HEK293 (cell line): ENCODE measurements at regions not wholly inside any gene's neighbourhood (a gene's known extent, or its start where the extent isn't known, plus 50 kb on each side); places are given as distances from the start of the nearest gene placed in this dataset.

Source experiments
- ZBTB21 ChIP-seq: fragments of 450-650 bp; formaldehyde crosslinking; IDR thresholded peaks from 2 replicates; pipeline ENCODE4 v1.5.1; 2017; ENCODE audit warnings: missing biosample characterization, missing genetic modification characterization
- ZNF138 ChIP-seq: fragments of 450-650 bp; formaldehyde crosslinking; IDR thresholded peaks from 2 replicates; pipeline ENCODE4 v1.5.1; 2016; ENCODE audit warnings: missing biosample characterization, missing genetic modification characterization, borderline replicate concordance
- ZNF544 ChIP-seq: fragments of 450-650 bp; formaldehyde crosslinking; IDR thresholded peaks from 2 replicates; pipeline ENCODE4 v1.5.0; 2017; ENCODE audit warnings: missing biosample characterization, missing genetic modification characterization
- ZNF558 ChIP-seq: fragments of 450-650 bp; formaldehyde crosslinking; IDR thresholded peaks from 2 replicates; pipeline ENCODE4 v1.5.1; 2016; ENCODE audit warnings: missing biosample characterization, missing genetic modification characterization
- ZNF664 ChIP-seq: fragments of 450-650 bp; formaldehyde crosslinking; IDR thresholded peaks from 2 replicates; pipeline ENCODE4 v1.5.1; 2016; ENCODE audit warnings: missing biosample characterization, missing genetic modification characterization
- ZNF837 ChIP-seq: fragments of 450-650 bp; formaldehyde crosslinking; IDR thresholded peaks from 2 replicates; pipeline ENCODE4 v1.5.1; 2016; ENCODE audit warnings: missing biosample characterization, missing genetic modification characterization
- TF ChIP-seq, protein P1 (sequence below): fragments of 450-650 bp; formaldehyde crosslinking; IDR thresholded peaks from 2 replicates; pipeline ENCODE4 v1.5.1; 2016; ENCODE audit warnings: missing biosample characterization, missing genetic modification characterization

DNA sequence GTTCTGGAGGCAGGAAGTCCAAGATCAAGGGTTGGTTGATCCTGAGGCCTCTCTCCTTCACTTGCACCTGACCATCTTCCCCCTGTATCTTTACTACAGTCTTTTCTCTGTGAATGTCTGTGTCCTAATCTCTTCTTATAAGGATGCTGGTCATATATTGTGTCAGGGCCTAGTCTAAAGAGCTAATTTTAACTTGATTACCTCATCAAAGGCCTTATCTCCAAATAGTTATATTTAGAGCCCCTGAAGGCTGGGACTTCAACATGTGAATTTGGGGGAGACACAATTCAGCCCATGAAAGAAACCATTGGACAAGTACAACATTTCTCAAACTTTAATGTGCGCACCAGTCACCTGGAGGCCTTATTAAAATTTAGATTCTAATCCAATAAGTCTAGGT, 62.8 kb upstream of the DYNLT3 start:
- TF ChIP-seq ZNF138 (tag by site-specific recombination): no peak
- TF ChIP-seq, protein P1, sequence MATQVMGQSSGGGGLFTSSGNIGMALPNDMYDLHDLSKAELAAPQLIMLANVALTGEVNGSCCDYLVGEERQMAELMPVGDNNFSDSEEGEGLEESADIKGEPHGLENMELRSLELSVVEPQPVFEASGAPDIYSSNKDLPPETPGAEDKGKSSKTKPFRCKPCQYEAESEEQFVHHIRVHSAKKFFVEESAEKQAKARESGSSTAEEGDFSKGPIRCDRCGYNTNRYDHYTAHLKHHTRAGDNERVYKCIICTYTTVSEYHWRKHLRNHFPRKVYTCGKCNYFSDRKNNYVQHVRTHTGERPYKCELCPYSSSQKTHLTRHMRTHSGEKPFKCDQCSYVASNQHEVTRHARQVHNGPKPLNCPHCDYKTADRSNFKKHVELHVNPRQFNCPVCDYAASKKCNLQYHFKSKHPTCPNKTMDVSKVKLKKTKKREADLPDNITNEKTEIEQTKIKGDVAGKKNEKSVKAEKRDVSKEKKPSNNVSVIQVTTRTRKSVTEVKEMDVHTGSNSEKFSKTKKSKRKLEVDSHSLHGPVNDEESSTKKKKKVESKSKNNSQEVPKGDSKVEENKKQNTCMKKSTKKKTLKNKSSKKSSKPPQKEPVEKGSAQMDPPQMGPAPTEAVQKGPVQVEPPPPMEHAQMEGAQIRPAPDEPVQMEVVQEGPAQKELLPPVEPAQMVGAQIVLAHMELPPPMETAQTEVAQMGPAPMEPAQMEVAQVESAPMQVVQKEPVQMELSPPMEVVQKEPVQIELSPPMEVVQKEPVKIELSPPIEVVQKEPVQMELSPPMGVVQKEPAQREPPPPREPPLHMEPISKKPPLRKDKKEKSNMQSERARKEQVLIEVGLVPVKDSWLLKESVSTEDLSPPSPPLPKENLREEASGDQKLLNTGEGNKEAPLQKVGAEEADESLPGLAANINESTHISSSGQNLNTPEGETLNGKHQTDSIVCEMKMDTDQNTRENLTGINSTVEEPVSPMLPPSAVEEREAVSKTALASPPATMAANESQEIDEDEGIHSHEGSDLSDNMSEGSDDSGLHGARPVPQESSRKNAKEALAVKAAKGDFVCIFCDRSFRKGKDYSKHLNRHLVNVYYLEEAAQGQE: no peak
- TF ChIP-seq ZNF837 (tag by site-specific recombination): no peak
- TF ChIP-seq ZBTB21 (tag by site-specific recombination): no peak
- TF ChIP-seq ZNF544 (tag by site-specific recombination): no peak
- TF ChIP-seq ZNF558 (tag by site-specific recombination): no peak
- TF ChIP-seq ZNF664 (tag by site-specific recombination): no peak
